GM21526 (cell line): ENCODE measurements at regions not wholly inside any gene's neighbourhood (a gene's known extent, or its start where the extent isn't known, plus 50 kb on each side); places are given as distances from the start of the nearest gene placed in this dataset.

Experiments
- ATAC-seq: cut with Tn5 transposase; IDR thresholded peaks from one replicate; pipeline ENCODE4 v1.9.1; 2021; ENCODE audit warnings: moderate library complexity; ENCODE audit not compliant: unreplicated experiment, low FRiP score

DNA sequence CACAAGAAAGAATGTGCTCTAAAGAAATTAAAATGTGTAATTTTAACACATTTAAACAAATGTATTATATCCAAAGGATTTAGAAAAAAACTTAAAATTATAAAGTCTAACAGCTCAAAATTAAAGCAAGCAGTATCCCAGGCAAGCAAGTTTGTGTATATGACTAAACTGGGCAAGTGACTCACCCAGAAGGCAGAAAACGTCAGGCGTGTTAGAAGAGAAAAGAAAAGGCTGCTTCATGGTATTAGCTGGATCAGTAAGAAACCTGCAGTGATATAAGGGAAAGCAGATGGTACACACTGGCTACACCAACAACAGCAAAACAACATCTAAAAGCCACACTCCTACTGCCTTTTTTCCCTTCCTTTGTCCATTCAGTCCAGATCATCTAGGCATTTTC, 250.6 kb upstream of the NDST3 start:
- ATAC-seq: no peak

GRCh38 chr4:117784266-117784665, 250.0 kb upstream of the NDST3 start:
- ATAC-seq: no peak

DNA sequence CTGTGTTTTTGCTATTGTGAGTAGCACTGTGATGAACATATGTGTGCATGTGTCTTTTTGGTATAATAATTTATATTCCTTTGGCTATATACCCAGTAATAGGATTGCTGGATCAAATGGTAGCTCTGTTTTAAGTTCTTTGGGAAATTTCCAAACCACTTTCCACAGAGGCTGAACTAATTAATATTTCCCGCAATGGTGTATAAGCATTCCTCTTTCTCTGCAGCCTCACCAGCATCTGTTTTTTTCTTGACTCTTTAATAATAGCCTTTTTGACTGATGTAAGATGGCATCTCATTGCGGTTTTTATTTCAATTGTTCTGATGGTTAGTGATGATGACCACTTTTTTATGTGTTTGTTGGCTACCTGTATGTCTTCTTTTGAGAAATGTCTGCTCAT, 247.7 kb upstream of the NDST3 start:
- ATAC-seq: no peak

DNA sequence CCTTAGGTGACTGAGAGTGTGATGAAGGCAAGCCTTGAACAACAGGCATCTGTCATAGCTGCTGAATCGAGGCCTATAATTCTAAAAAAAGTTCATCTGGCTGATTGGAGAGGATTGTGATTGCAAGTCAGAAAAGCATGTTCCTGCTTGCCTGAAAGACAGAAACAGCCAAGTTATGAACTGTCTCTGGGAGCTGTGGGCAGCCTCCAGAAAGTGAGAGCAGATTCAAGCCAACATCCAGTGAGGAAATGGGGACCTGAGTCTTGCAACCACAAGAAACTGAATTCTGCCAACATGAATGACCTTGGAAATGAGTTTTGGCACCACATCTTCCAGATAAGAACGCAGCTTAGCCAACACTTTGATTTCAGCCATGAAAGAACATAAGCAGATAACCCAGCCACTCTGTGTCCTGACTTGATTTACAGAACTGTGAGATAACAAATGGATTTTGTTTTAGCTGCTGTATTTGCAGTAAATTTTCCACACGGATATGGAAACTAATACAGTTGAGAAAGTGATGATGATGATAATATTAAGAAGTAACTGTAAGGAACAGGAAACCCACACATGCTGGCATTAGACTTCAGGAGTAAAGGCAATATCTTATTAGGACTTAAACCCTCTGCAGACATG, 240.3 kb upstream of the NDST3 start:
- ATAC-seq: no peak

DNA sequence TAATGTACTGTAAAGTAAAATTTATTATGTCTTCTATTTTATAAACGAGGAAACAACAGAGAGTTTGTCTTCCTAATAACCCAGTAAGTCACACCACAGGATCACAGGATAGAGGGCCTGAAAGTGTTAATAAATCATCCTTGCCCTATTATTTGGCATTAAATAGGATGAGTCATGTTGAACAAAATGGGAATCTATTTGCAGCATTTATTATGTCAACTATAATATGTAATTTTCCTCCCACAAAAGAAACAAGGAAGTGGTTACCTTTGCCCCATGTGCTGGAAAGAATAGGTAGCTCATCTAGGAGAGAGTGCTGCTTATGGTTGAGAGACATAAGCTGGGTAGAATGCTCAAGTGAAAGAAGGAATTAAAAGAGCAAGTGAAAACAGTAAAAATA, 237.6 kb upstream of the NDST3 start:
- no peak for ATAC-seq

DNA sequence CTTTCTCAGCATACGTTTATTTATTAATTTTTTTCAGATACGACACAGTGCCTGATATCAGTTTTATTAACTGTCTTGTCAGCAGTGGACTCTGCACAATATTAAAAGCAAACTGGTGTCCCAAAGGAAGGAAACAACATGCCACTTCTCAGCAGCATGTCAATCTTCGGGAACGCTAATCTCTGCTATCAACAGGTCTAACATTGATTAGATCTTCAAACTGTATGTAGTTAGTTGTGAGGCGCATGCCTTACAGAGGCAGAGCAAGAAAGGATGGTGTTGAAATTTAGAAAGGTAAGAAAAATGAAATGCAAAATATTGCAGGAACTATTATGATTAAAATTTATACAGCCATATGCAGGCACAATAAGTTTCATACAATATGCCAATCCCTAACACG, 233.7 kb upstream of the NDST3 start:
- no peak for ATAC-seq

DNA sequence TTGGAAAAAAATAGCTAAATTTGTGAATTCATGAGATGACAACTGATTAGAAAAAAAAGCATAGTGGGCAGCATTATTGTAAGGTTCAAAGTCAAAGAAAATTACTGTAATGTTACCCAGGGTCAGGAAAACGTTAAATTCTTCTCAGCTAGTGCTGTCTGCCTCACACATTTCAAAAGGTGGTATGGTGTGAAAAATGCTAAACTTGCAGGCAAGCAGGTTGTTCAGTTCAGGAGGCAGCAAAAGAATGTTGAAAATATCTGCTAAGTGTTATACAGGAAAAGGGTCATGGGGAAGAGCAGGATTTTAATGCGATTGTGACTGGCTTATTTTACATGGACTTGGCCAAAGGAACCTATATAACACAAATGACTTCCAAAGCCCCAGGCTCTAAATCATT, 232.5 kb upstream of the NDST3 start:
- ATAC-seq: no peak

DNA sequence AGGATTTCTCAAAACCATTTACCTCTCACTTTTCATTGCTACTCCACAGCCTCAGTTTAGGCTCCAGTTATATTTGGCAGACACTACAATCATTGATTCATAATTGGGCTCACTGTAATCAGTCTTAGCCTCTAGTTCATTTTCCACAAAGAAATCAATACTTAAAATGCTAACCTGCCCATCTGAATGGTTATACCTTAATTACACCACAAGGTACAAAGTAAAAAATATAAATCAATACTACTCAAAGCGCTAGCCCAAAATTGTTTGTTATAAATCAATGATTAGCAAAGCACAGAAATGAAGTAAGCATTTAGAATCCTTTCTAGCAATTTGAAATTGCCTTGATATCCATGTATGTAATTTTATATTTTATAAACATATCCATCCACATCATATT, 222.6 kb upstream of the NDST3 start:
- ATAC-seq: no peak

DNA sequence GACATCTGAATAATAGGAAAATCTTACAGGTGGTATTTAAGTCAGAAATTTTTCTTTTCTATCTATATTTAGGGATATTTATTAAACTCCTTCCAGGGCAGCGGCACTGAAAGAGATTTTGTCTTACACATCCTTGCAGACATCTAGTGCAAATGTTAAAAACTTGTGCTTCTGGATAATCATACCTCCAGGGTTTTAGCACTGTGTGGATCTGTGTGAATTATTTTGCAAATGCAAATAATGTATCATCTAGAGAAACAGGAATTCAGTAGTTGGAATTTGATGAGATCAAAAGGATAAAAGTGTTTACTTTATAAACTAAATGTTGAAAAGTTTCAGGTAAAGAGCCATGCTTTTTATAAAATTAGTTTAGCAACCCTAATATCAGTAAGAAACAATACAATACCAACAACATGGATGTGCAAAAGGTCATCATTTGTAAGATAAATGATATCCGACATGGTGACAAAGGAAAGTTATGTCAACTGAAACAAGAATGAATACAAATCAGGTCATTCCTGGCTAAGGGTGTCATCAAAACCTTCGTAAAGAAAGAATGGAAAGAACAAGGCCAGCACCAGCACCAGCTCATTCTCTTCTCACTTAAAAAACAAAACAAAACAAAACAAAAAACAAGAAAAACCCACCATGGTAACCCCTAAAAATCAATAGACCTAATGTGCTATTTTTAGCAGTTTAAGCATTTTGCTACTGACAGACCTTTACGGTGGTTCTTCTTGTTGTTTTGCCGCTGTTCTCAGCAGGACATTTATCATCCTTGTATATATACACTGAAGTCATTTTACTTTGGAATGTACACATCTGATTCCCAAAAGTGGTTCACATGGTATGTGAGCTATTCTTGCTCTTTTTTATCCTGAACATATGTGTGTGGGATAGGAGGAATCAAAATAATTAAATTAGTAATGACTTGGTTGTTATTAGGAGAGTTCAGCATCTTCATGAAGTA, 219.7 kb upstream of the NDST3 start:
- no peak for ATAC-seq

- no peak for ATAC-seq
These were observed 217.0 kb upstream of the NDST3 start for GRCh38 chr4:117817301-117817700.

- ATAC-seq: no peak
These were observed 212.5 kb upstream of the NDST3 start for GRCh38 chr4:117821834-117822233.

GRCh38 chr4:117823388-117823787, 210.9 kb upstream of the NDST3 start:
- no peak for ATAC-seq

- ATAC-seq: no peak
These were observed 208.7 kb upstream of the NDST3 start for GRCh38 chr4:117825600-117825999.

- ATAC-seq: no peak
These were observed 203.1 kb upstream of the NDST3 start for GRCh38 chr4:117831060-117831683.

DNA sequence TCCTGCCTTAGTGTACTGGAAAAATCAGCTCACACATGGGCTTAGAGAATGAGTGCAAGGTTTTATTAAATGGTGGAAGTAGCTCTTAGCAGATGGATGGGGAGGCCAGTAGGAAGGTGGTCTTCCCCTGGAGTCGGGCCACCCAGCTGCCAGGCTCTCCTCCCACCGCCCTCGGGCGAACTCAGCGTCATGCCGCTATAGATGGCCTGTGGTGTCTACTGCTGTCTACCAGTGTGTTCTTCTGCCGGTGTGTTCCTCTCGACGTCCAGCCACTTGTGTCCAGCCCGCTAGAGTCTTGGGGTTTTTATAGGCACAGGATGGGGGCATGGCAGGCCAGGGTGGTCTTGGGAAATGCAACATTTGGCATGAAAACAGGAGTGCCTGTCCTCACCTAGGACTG, 198.7 kb upstream of the NDST3 start:
- no peak for ATAC-seq

DNA sequence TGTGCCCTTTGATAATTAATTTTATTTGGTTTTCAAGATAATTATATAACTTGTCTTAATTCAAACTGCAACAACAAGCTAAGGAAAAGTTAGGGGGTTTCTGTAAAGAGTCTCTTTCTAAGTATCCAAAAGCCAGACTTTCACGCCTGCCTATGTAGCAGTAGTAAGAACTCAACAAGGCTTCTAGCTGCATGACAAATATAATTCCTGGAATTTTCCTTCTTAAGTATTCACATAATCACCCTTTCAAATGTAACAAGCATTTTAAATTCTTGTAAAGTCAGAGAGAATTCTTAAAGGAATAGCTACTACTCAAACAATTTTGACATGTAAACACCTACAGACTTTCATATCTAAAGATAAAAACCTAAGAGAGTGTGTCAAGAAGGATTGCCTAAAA, 189.7 kb upstream of the NDST3 start:
- ATAC-seq: no peak

DNA sequence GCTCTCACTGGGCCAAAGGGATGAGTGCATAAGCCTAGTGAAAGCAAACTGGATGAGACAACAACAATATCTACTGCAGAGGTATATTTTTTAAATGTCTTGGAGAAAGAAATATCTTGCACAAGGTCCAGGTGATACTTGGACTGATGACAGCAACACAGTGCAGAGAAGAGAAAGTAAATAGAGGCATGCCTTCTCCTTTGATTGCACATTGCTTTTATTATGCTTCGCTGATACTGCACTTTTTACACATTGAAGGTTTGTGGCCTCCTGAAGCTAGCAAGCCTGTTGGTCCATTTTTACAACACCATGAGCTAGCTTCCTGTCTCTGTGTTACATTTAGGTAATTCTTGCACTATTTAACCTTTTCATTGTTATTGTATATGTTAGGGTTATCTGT, 189.0 kb upstream of the NDST3 start:
- no peak for ATAC-seq

DNA sequence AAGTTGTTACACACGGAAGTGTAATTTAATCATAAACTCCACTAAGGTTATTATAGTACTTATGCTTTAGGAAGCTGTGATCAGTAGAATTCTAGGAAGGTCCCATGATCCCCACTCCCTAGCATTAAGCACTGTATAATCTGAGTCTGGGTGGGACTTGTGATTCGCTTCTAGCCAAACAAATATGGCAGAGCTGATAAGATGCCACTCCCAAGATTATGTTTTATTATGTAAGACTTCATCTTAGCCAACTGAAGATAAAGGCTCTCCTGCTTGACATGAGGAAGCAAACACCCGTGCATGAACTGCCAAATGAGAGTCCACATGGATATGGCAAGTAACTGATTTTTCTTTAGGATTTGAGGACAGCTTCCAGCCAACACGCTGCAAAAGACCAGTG, 186.4 kb upstream of the NDST3 start:
- ATAC-seq: no peak

- ATAC-seq: no peak
These were observed 166.1 kb upstream of the NDST3 start for GRCh38 chr4:117868201-117868600.

DNA sequence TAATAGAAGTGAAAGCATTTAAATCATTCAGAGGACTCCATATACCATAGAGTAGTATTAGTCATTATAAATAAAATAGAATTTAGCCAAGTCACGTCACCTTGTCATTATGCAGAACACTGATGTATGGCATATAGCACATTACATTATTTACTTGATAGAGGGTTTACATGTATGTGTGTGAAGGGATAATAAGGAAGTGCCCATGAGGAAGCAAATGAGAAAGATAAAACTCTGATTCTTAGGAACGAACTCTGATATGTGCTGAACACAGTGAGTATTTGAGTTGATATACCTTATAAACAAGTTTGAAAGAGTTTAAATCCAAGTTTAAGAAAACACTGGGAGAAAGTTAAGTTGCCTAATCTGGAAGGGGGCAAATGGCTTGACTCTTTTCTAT, 160.5 kb upstream of the NDST3 start:
- no peak for ATAC-seq

GRCh38 chr4:117874216-117874615, 160.1 kb upstream of the NDST3 start:
- ATAC-seq: no peak

DNA sequence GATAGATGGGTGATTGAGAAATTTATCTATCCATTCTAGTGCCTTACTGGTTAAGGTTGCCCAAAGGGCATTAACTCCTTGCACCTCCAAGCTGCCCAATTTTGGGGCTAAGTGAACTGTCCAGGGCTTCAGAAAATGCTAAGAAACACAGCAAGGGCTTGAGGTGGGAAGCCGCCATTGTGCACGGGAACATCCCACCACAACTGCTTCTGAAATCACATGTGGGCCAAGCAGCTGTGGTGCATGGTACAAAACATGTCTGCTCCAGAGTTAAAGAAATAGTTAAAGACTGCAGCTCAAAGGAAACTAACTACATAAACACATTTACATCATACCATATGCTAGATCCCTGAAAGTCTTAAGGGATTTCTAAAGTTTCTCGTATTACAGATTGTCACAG, 144.3 kb upstream of the NDST3 start:
- no peak for ATAC-seq
